ENCODE measurements at regions not wholly inside any gene's neighbourhood (a gene's known extent, or its start where the extent isn't known, plus 50 kb on each side); places are given as distances from the start of the nearest gene placed in this dataset.

DNA sequence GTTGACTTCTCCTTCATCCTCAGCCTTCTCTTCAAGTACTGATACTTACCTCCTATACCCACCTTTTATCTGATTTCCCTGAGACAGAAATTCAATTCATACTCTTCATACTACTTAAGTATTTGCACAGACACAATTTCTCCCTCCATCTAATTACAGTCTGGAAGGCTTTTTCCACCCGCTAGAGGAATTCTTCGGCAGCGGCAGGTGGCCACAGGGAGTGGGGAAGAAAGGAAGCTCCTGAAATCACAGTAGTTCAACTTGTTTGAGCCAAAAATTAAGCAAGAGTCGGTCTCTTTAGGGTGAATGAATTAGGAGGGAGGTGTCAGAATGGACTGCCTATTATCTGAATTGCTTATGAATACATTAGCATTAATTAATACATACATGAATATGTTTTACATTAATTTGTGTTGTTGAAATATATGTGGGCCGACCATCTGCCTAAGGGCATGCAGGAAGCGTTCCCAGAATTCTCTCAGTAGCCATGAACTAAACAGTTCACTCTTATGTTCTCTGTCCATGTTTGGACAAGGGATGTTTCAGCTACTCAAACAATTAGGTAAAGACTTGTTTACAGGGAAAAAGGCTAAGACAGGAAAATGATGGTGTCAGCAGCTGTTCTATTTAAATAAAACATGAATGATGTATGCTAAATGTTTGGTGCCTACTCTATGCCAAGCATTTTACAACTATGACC lies 101.4 kb upstream of the SMARCA2 start:
- Histone ChIP-seq H3K27me3 (no peaks in the 10 kb centered on the region), H3K27ac (no peak overlapping the region), H3K4me1 (no peaks in the 10 kb centered on the region), H3K36me3 (no peaks in the 10 kb centered on the region), H3K9me3 (no peaks in the 10 kb centered on the region), H3K4me3 (no peak overlapping the region)
- TF ChIP-seq, protein P1, sequence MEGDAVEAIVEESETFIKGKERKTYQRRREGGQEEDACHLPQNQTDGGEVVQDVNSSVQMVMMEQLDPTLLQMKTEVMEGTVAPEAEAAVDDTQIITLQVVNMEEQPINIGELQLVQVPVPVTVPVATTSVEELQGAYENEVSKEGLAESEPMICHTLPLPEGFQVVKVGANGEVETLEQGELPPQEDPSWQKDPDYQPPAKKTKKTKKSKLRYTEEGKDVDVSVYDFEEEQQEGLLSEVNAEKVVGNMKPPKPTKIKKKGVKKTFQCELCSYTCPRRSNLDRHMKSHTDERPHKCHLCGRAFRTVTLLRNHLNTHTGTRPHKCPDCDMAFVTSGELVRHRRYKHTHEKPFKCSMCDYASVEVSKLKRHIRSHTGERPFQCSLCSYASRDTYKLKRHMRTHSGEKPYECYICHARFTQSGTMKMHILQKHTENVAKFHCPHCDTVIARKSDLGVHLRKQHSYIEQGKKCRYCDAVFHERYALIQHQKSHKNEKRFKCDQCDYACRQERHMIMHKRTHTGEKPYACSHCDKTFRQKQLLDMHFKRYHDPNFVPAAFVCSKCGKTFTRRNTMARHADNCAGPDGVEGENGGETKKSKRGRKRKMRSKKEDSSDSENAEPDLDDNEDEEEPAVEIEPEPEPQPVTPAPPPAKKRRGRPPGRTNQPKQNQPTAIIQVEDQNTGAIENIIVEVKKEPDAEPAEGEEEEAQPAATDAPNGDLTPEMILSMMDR (IDR thresholded peaks at IDR 0.05), result no peak
- no peak for TF ChIP-seq POLR2A (IDR thresholded peaks at IDR 0.05)
- no peak for DNase-seq

DNA sequence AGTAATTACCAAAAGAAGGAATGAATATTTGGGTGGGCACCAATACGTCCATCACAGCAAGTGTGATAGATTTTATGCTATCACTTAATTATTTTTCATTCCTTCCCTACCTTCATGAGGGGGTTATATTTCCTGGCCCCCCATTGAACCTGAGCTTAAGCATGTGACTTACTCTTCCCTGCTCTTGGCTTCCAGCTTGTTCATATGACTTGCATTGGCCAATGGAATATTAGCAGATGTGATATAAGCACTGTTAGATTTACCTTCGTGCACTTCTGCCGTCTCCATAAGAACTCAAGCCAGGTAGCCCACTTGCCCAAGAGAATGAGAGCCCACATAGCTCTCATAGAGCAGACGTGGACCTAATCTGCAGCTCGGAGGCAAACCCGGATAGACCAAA lies 99.1 kb upstream of the SMARCA2 start:
- Histone ChIP-seq H3K4me1 (no peaks in the 10 kb centered on the region), H3K36me3 (no peaks in the 10 kb centered on the region), H3K9me3 (no peaks in the 10 kb centered on the region), H3K27me3 (no peaks in the 10 kb centered on the region), H3K27ac (no peak overlapping the region), H3K4me3 (no peak overlapping the region)
- TF ChIP-seq, protein P1 (IDR thresholded peaks at IDR 0.05), result no peak
- TF ChIP-seq POLR2A (IDR thresholded peaks at IDR 0.05), result no peak
- no peak for DNase-seq

DNA sequence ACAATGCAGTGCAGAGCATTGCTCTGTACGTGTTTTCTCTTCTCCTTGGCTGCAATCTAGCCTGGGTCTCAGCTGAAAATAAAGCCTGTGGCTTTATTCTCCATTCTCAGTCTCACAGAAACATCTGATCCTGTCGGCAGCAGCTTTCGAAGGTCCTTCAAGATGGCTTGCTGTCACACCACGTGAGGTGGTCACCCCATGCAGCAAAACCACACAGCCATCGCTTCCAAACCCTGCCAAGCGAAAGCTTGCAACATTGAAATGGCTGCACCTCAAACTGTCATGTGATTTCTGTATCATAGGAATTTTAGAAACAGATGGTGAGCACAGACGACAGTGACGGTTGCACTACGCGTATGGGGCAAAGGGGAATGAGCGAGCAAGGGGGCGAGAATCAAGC lies 98.5 kb upstream of the SMARCA2 start:
- H3K4me1 ChIP-seq, result no peaks in the 10 kb centered on the region
- DNase-seq, result no peak
- no peaks in the 10 kb centered on the region for H3K36me3 ChIP-seq
- no peaks in the 10 kb centered on the region for H3K27me3 ChIP-seq
- TF ChIP-seq POLR2A (IDR thresholded peaks at IDR 0.05), result no peak
- no peak overlapping the region for H3K27ac ChIP-seq
- no peaks in the 10 kb centered on the region for H3K9me3 ChIP-seq
- H3K4me3 ChIP-seq, result no peak overlapping the region

DNA sequence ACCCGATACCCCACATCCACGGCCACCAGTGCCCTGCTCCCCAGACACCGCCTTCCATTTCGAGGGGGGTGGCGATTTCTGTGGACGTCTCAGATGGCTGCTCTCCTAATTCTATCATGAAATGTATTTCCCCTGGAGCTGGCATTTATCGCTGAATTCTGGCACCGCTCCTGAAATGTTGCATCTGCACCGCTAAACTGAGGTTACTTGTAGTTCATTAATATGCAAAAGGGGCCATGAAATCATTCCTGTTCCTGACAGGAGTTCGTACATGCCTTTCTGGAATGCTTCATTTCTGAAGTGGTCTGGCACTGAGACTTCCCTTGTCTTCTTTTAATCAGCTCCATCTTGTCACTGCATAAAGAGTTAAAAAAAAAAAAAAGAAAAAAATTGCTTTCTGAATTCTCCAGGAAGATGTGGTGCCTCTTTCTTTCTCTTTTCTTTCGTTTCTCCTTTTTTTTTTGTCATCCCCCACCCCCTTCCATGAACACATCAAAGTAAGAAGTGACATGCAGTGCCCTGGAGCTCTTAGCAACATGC lies 97.7 kb upstream of the SMARCA2 start:
- Histone ChIP-seq H3K36me3 (no peaks in the 10 kb centered on the region), H3K4me1 (no peaks in the 10 kb centered on the region), H3K27ac (no peak overlapping the region), H3K9me3 (no peaks in the 10 kb centered on the region), H3K27me3 (no peaks in the 10 kb centered on the region), H3K4me3 (no peak overlapping the region)
- no peak for TF ChIP-seq POLR2A (IDR thresholded peaks at IDR 0.05)
- TF ChIP-seq, protein P1 (IDR thresholded peaks at IDR 0.05), result no peak
- no peak for DNase-seq

DNA sequence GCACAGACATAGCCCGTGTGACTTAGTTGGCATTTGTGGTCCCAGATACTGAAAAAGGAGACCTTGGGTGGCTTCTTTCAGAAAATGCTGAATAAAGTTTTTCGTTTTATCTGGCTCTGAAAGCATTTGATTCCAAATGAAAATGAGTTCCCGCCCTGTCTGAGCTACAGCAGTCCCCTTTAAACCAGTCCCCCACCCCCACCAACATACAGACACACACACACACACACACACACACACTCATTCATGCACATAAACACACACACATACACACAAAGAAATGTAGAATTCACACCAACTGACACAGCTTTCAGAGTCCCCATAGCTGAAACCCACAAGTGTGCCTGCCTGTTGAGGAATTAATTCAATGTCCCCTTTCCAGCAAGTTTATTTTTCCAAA lies 97.0 kb upstream of the SMARCA2 start:
- Histone ChIP-seq H3K4me3 (no peak overlapping the region), H3K27me3 (no peaks in the 10 kb centered on the region), H3K27ac (no peak overlapping the region), H3K4me1 (no peaks in the 10 kb centered on the region), H3K9me3 (no peaks in the 10 kb centered on the region), H3K36me3 (no peaks in the 10 kb centered on the region)
- DNase-seq, result no peak
- TF ChIP-seq, protein P1 (IDR thresholded peaks at IDR 0.05), result no peak
- no peak for TF ChIP-seq POLR2A (IDR thresholded peaks at IDR 0.05)

DNA sequence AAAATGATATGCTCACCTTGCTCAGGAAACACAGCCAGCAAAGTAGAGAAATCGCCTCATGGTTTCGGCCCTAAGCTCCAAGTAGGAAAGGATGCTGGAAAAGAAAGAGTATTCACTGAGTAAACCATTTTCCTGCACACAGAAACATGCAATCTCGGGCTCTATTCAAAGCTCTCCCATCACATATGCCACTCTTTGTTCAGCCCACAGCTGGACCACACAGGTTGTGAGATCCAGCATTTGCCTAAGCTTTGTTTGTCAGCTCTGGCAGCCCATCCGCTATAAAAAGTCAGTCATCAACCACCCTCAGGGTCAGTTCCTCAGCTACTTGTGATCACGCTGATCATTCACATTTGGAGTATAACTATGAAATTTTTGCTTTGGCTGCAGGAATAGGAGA lies 96.5 kb upstream of the SMARCA2 start:
- Histone ChIP-seq H3K36me3 (no peaks in the 10 kb centered on the region), H3K4me1 (no peaks in the 10 kb centered on the region), H3K27me3 (no peaks in the 10 kb centered on the region), H3K4me3 (no peak overlapping the region), H3K27ac (no peak overlapping the region), H3K9me3 (no peaks in the 10 kb centered on the region)
- TF ChIP-seq, protein P1 (IDR thresholded peaks at IDR 0.05), result no peak
- no peak for TF ChIP-seq POLR2A (IDR thresholded peaks at IDR 0.05)
- DNase-seq, result no peak

All from Peyer's patch (tissue), 4 donors.